GM12892 (cell line): ENCODE measurements at regions not wholly inside any gene's neighbourhood (a gene's known extent, or its start where the extent isn't known, plus 50 kb on each side); places are given as distances from the start of the nearest gene placed in this dataset.

Source experiments
- DNase-seq: peaks from one replicate; pipeline ENCODE4 v3.0.0; 2011; ENCODE audit not compliant: insufficient read length
- FAIRE-seq: peaks from 2 replicates; lab custom pipeline; 2011; peaks lifted over from hg19 to GRCh38; lab: Jason Lieb, UNC
- POLR2A ChIP-seq: IDR thresholded peaks from 2 replicates; pipeline ENCODE4 v1.6.1; 2011; ENCODE audit warnings: low read depth, low read length, control low read depth
- POLR2AphosphoS5 ChIP-seq: IDR thresholded peaks from 2 replicates; pipeline ENCODE4 v1.6.1; 2011; ENCODE audit warnings: low read depth, low read length, control low read depth
- TAF1 ChIP-seq: IDR thresholded peaks from 2 replicates; pipeline ENCODE4 v1.6.1; 2011; ENCODE audit warnings: low read depth, mild to moderate bottlenecking, control low read depth, low read length, borderline replicate concordance

GRCh38 chr4:176959980-176960379 lies 167.3 kb upstream of the VEGFC start:
- no peak for FAIRE-seq
- TF ChIP-seq POLR2A = no peak
- TF ChIP-seq POLR2AphosphoS5 = no peak
- no peak for TF ChIP-seq TAF1
- DNase-seq = no peak

- DNase-seq (no peak), FAIRE-seq (no peak)
- TF ChIP-seq POLR2A = no peak
- no peak for TF ChIP-seq TAF1
- no peak for TF ChIP-seq POLR2AphosphoS5
These were observed 170.4 kb upstream of the VEGFC start for GRCh38 chr4:176963121-176963520.

- no peak for TF ChIP-seq POLR2A
- no peak for TF ChIP-seq POLR2AphosphoS5
- TF ChIP-seq TAF1 = no peak
- no peak for FAIRE-seq
- DNase-seq = no peak
These were observed 171.5 kb upstream of the VEGFC start for GRCh38 chr4:176964116-176964691.

GRCh38 chr4:176967586-176967985 lies 174.9 kb upstream of the VEGFC start:
- no peak for DNase-seq
- no peak for TF ChIP-seq TAF1
- TF ChIP-seq POLR2A = no peak
- no peak for TF ChIP-seq POLR2AphosphoS5
- no peak for FAIRE-seq

GRCh38 chr4:176968094-176968493 lies 175.4 kb upstream of the VEGFC start:
- no peak for FAIRE-seq

GRCh38 chr4:176969011-176969410 lies 176.3 kb upstream of the VEGFC start:
- DNase-seq = no peak
- FAIRE-seq = no peak
- no peak for TF ChIP-seq POLR2A
- TF ChIP-seq TAF1 = no peak
- TF ChIP-seq POLR2AphosphoS5 = no peak

More at GRCh38 chr4:176968094-176968493, 175.4 kb upstream of the VEGFC start:
- DNase-seq = no peak
- TF ChIP-seq TAF1 (no peak), POLR2A (no peak)

- TF ChIP-seq POLR2AphosphoS5 (no peak), POLR2A (no peak), TAF1 (no peak)
- DNase-seq (no peak), FAIRE-seq (no peak)
These were observed 178.1 kb upstream of the VEGFC start for GRCh38 chr4:176970853-176971252.

GRCh38 chr4:176971576-176972115 lies 178.9 kb upstream of the VEGFC start:
- DNase-seq (no peak), FAIRE-seq (no peak)
- TF ChIP-seq POLR2A = no peak
- no peak for TF ChIP-seq TAF1
- no peak for TF ChIP-seq POLR2AphosphoS5

GRCh38 chr4:176979416-176979815 lies 186.7 kb upstream of the VEGFC start:
- DNase-seq (no peak), FAIRE-seq (no peak)
- TF ChIP-seq POLR2AphosphoS5 (no peak), POLR2A (no peak), TAF1 (no peak)

GRCh38 chr4:176981074-176981473 lies 188.4 kb upstream of the VEGFC start:
- no peak for DNase-seq
- no peak for TF ChIP-seq TAF1
- no peak for TF ChIP-seq POLR2A
- no peak for TF ChIP-seq POLR2AphosphoS5
- FAIRE-seq = no peak

- TF ChIP-seq POLR2A (no peak), TAF1 (no peak), POLR2AphosphoS5 (no peak)
- DNase-seq = no peak
- FAIRE-seq = no peak
These were observed 188.8 kb upstream of the VEGFC start for GRCh38 chr4:176981551-176981950.

GRCh38 chr4:176988226-176988625 lies 195.5 kb upstream of the VEGFC start:
- no peak for FAIRE-seq
- TF ChIP-seq POLR2A = no peak
- no peak for TF ChIP-seq POLR2AphosphoS5
- TF ChIP-seq TAF1 = no peak
- DNase-seq = no peak

GRCh38 chr4:176989186-176989585 lies 196.5 kb upstream of the VEGFC start:
- TF ChIP-seq TAF1 (no peak), POLR2A (no peak), POLR2AphosphoS5 (no peak)
- DNase-seq (no peak), FAIRE-seq (no peak)

- TF ChIP-seq POLR2A = no peak
- no peak for TF ChIP-seq TAF1
- no peak for TF ChIP-seq POLR2AphosphoS5
- DNase-seq (no peak), FAIRE-seq (no peak)
These were observed 207.3 kb upstream of the VEGFC start for GRCh38 chr4:176999935-177000543.
